ENCODE measurements at regions not wholly inside any gene's neighbourhood (a gene's known extent, or its start where the extent isn't known, plus 50 kb on each side); places are given as distances from the start of the nearest gene placed in this dataset.

DNA sequence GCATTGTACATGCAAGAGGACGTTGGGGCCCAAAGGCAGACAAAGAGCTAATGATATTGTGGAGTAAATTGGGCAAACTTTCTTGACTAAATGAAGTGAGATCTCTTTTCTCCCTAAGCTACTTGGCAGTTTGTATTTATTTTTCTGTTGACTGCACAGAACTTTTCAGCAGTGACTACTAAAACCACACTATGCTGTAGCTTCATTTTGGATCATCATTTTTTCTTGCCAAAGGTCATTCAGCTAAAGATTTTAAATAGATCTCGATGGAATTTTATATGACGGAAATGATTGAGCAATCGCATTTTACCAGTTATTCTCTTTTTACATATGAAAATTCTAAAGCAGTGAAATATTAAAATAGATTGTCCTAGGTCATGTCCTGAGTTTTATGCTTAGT is 286.1 kb upstream of the ACTBL2 start:
- TF ChIP-seq, protein P1, sequence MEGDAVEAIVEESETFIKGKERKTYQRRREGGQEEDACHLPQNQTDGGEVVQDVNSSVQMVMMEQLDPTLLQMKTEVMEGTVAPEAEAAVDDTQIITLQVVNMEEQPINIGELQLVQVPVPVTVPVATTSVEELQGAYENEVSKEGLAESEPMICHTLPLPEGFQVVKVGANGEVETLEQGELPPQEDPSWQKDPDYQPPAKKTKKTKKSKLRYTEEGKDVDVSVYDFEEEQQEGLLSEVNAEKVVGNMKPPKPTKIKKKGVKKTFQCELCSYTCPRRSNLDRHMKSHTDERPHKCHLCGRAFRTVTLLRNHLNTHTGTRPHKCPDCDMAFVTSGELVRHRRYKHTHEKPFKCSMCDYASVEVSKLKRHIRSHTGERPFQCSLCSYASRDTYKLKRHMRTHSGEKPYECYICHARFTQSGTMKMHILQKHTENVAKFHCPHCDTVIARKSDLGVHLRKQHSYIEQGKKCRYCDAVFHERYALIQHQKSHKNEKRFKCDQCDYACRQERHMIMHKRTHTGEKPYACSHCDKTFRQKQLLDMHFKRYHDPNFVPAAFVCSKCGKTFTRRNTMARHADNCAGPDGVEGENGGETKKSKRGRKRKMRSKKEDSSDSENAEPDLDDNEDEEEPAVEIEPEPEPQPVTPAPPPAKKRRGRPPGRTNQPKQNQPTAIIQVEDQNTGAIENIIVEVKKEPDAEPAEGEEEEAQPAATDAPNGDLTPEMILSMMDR (IDR thresholded peaks at IDR 0.05) = no peak
- Histone ChIP-seq H3K36me3 (no peaks in the 10 kb centered on the region), H3K27me3 (no peaks in the 10 kb centered on the region), H3K4me1 (no peaks in the 10 kb centered on the region), H3K4me3 (no peak overlapping the region), H3K27ac (no peak overlapping the region), H3K9me3 (no peaks in the 10 kb centered on the region)
- intact Hi-C loops (cut with DNase I) = no loop called here
- no peak for DNase-seq (ENCODE audit: low spot score in 2 of 2)

DNA sequence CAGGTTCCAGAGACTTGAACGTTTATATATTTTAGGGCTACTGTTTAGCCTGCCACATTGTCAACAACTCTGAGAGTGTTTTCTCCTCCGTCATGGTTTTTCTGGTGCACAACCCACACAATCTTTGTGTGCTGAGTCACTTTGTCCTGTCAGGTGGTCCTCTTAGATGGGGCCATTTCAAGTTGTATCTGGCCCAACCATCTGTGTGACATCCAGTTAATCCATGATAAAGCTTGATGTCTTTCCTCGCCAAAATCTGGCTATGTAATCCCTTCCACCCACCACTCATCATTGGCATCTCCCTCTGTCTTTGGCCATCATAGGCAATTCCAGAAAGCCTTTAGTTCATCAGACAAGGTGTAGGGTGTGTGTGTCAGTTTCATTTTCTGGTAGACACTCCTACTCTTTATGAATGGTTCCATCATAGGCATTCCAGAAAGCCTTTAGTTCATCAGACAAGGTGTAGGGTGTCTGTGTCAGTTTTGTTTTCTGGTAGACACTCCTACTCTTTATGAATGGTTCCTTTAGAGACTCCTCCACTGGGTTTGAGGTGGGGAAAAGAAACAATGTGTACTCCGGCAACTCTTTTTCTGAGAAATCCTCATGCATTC is 282.0 kb upstream of the ACTBL2 start:
- no peaks in the 10 kb centered on the region for H3K9me3 ChIP-seq
- H3K27ac ChIP-seq = no peak overlapping the region
- intact Hi-C loops (cut with DNase I) = no loop called here
- TF ChIP-seq, protein P1 (IDR thresholded peaks at IDR 0.05) = no peak
- H3K36me3 ChIP-seq = no peaks in the 10 kb centered on the region
- no peak for DNase-seq (ENCODE audit: low spot score in 2 of 2)
- no peak overlapping the region for H3K4me3 ChIP-seq
- H3K4me1 ChIP-seq = no peaks in the 10 kb centered on the region
- no peaks in the 10 kb centered on the region for H3K27me3 ChIP-seq

DNA sequence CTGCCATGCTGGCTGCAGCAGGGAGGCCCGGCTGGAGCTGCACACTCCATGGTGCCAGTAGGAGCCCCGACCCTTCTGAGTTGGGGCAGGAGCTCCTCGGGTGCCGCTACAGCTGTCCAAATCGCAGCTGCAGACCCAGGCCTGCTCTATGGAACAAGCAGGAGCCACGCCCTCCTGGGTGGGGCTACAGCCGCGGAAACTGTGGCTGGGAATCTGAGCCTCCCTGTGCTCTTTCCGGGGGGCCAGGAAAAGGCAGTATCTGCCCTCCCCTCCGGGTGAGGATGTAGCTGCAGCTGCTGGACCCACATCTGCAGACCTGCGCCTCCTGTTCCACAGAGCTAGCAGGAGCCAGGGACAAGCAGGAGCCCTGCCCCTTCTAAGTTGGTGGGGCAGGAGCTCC is 278.9 kb upstream of the ACTBL2 start:
- Histone ChIP-seq H3K9me3 (no peaks in the 10 kb centered on the region), H3K4me3 (no peak overlapping the region), H3K4me1 (no peaks in the 10 kb centered on the region), H3K27me3 (no peaks in the 10 kb centered on the region), H3K27ac (no peak overlapping the region), H3K36me3 (no peaks in the 10 kb centered on the region)
- DNase-seq (ENCODE audit: low spot score in 2 of 2) = no peak
- TF ChIP-seq, protein P1 (IDR thresholded peaks at IDR 0.05) = no peak
- intact Hi-C loops (cut with DNase I) = no loop called here

DNA sequence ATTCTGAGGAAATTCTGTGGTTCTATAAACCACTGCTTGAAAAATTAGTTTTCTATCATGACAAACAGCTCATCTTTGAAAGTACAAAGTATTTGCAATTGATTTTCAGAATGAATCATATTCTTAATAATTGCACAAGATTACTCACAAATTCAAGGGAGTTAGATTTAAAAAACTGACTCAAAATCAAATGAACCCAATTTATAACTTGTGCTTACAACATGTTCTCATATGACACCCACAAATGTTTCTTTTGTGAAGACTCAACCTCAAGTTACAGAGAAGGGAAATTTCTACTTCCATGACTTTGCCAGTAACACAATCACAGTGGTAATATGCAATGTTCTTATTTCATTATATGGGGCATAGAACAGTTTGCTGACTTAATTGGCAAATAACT is 272.0 kb upstream of the ACTBL2 start:
- Histone ChIP-seq H3K4me1 (no peaks in the 10 kb centered on the region), H3K9me3 (no peaks in the 10 kb centered on the region), H3K27me3 (no peaks in the 10 kb centered on the region), H3K4me3 (no peak overlapping the region), H3K27ac (no peak overlapping the region), H3K36me3 (no peaks in the 10 kb centered on the region)
- intact Hi-C loops (cut with DNase I) = no loop called here
- no peak for DNase-seq (ENCODE audit: low spot score in 2 of 2)
- TF ChIP-seq, protein P1 (IDR thresholded peaks at IDR 0.05) = no peak

DNA sequence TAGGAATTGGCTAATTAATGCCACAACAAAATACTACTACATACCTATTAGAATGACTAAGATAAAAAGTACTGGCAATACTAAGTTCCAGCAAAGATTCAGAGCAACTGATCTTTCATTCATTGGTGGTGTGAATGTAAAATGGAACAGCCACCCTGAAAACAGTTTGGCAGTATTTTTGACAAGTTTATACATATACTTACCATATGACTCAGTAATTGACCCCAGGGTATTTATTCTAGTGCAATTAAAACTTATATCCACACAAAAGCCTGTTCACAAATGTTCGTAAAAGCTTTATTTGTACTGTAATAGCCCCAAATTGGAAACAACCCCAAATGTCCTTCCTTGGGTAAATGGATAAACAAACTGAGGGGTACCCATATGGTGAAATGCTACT is 270.8 kb upstream of the ACTBL2 start:
- no peak overlapping the region for H3K27ac ChIP-seq
- TF ChIP-seq, protein P1 (IDR thresholded peaks at IDR 0.05) = no peak
- intact Hi-C loops (cut with DNase I) = no loop called here

DNA sequence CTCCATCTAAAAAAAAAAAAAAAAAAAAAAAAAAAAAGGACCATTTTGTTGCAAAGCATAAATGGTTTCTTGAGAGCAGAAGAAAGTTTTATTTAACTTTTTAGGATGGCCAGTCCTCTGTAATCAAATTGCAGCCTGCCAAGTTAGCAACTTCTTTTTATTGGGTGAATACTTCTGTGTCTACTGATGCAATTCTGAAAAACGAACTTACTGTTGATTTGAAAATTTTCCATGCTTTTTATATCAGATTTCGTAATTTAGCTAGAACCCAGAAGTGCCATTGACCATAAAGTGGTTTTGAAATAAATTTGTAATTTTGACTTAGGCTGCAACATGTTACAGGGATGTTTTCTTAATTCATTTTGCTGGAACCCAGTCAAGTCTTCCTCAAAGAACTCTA is 269.1 kb upstream of the ACTBL2 start:
- H3K4me3 ChIP-seq = no peak overlapping the region
- no peak overlapping the region for H3K27ac ChIP-seq
- H3K9me3 ChIP-seq = no peaks in the 10 kb centered on the region
- intact Hi-C loops (cut with DNase I) = no loop called here
- TF ChIP-seq, protein P1 (IDR thresholded peaks at IDR 0.05) = no peak
- H3K4me1 ChIP-seq = no peaks in the 10 kb centered on the region
- no peaks in the 10 kb centered on the region for H3K36me3 ChIP-seq
- no peak for DNase-seq (ENCODE audit: low spot score in 2 of 2)
- H3K27me3 ChIP-seq = no peaks in the 10 kb centered on the region

More for the DNA sequence above, 270.8 kb upstream of the ACTBL2 start:
- no peaks in the 10 kb centered on the region for H3K4me1 ChIP-seq
- H3K4me3 ChIP-seq = no peak overlapping the region
- H3K27me3 ChIP-seq = no peaks in the 10 kb centered on the region
- no peak for DNase-seq (ENCODE audit: low spot score in 2 of 2)
- no peaks in the 10 kb centered on the region for H3K36me3 ChIP-seq
- no peaks in the 10 kb centered on the region for H3K9me3 ChIP-seq
